Prostate gland (tissue), 2 donors: ENCODE measurements at regions not wholly inside any gene's neighbourhood (a gene's known extent, or its start where the extent isn't known, plus 50 kb on each side); places are given as distances from the start of the nearest gene placed in this dataset.

ENCODE experiments used
- DNase-seq: peaks from one replicate; pipeline ENCODE4 v3.0.0-alpha.2; 2019; ENCODE audit warnings: low spot score
- H3K27ac ChIP-seq, 2 donors: fragments of 200-600 bp; sonication (generic); 2 replicates each; pipeline ENCODE4 v1.5.1; 2017 to 2019
- H3K27me3 ChIP-seq: fragments of 200-600 bp; sonication (generic); replicated peaks from 2 replicates; pipeline ENCODE4 v1.5.1; 2019; ENCODE audit not compliant: insufficient read depth
- H3K36me3 ChIP-seq, 2 donors: fragments of 200-600 bp; sonication (generic); 1 replicate in 1 of 2; 2 replicates in 1 of 2; pipeline versions ENCODE4 v1.5.1 to v1.8.1; 2017 to 2019
- H3K4me1 ChIP-seq: fragments of 200-600 bp; sonication (generic); replicated peaks from 2 replicates; pipeline ENCODE4 v1.5.1; 2019
- H3K4me3 ChIP-seq, 2 donors: fragments of 200-600 bp; sonication (generic); 2 replicates each; pipeline ENCODE4 v1.5.1; 2017 to 2019
- H3K9me3 ChIP-seq: fragments of 200-600 bp; sonication (generic); 2 replicates; pipeline ENCODE4 v1.5.1; 2017
- CTCF ChIP-seq, 4 experiments: fragments of 200-600 bp in 2 of 4; fragments of 450-650 bp in 2 of 4; sonication (generic) in 2 of 4; IDR thresholded peaks; 1 replicate in 3 of 4; 2 replicates in 1 of 4; pipeline ENCODE4 v1.5.1; 2016 to 2019; ENCODE audit warnings: antibody characterized with exemption in 4 of 4, mild to moderate bottlenecking in 2 of 4, moderate library complexity in 2 of 4
- POLR2A ChIP-seq: fragments of 450-650 bp; IDR thresholded peaks from one replicate; pipeline ENCODE4 v1.6.1; 2016; ENCODE audit warnings: antibody characterized with exemption, mild to moderate bottlenecking
- POLR2AphosphoS5 ChIP-seq: sonication (generic); formaldehyde crosslinking; IDR thresholded peaks from one replicate; pipeline ENCODE4 v1.6.1; 2017; ENCODE audit warnings: antibody characterized with exemption
- WGBS: methylation state at CpG from one replicate; pipeline ENCODE4 v1.1.5; 2018; 5-methylcytosine and 5-hydroxymethylcytosine counted together
- intact Hi-C: fragments of 100-400 bp; cut with DNase I; formaldehyde crosslinking; loops from one replicate; pipeline ENCODE4 v1.14.2; 2022

- intact Hi-C loops: no loop called here
- no peak overlapping the region for H3K27ac ChIP-seq
- H3K36me3 ChIP-seq: no peaks in the 10 kb centered on the region
- H3K27me3 ChIP-seq: no peaks in the 10 kb centered on the region
- no peak for DNase-seq
- TF ChIP-seq POLR2AphosphoS5 (no peak), CTCF (IDR thresholded peaks at IDR 0.05) (no peak)
- no peaks in the 10 kb centered on the region for H3K4me1 ChIP-seq
- H3K9me3 ChIP-seq: no peaks in the 10 kb centered on the region
- H3K4me3 ChIP-seq: no peak overlapping the region
- 81% methylated on average over 4 of the region's 4 CpGs for WGBS
Measured at GRCh38 chr1:187045371-187045770, 216.6 kb downstream of the PLA2G4A start.

- no peaks in the 10 kb centered on the region for H3K36me3 ChIP-seq
- no peak for TF ChIP-seq POLR2AphosphoS5
- no peak for TF ChIP-seq CTCF (IDR thresholded peaks at IDR 0.05)
- no peak for TF ChIP-seq POLR2A
- H3K27ac ChIP-seq: no peak overlapping the region
- no peaks in the 10 kb centered on the region for H3K9me3 ChIP-seq
- DNase-seq: no peak
- H3K4me1 ChIP-seq: no peaks in the 10 kb centered on the region
- H3K4me3 ChIP-seq: no peak overlapping the region
- WGBS: 90% methylated on average over 5 of the region's 5 CpGs
- H3K27me3 ChIP-seq: no peaks in the 10 kb centered on the region
- intact Hi-C loops: no loop called here
Measured at GRCh38 chr1:187046293-187046692, 217.5 kb downstream of the PLA2G4A start.

- H3K36me3 ChIP-seq: no peaks in the 10 kb centered on the region
- no peak overlapping the region for H3K4me3 ChIP-seq
- 82% methylated on average over 5 of the region's 5 CpGs for WGBS
- no peaks in the 10 kb centered on the region for H3K27me3 ChIP-seq
- H3K9me3 ChIP-seq: no peaks in the 10 kb centered on the region
- no peak for DNase-seq
- TF ChIP-seq POLR2A (no peak), POLR2AphosphoS5 (no peak)
- H3K4me1 ChIP-seq: no peaks in the 10 kb centered on the region
- H3K27ac ChIP-seq: no peak overlapping the region
- intact Hi-C loops: no loop called here
Measured at GRCh38 chr1:187047298-187047697, 218.5 kb downstream of the PLA2G4A start.

- Histone ChIP-seq H3K36me3 (no peaks in the 10 kb centered on the region), H3K9me3 (no peaks in the 10 kb centered on the region), H3K4me3 (no peak overlapping the region), H3K4me1 (peaks cover 4% of the 10 kb centered on the region), H3K27me3 (no peaks in the 10 kb centered on the region), H3K27ac (no peak overlapping the region)
- no peak for DNase-seq
- intact Hi-C loops: no loop called here
- WGBS: 6% methylated on average over 4 of the region's 4 CpGs
- TF ChIP-seq POLR2AphosphoS5 (no peak), CTCF (IDR thresholded peaks at IDR 0.05) (peak in 3 of 4 experiments; percentile 28 to 52 (median 48))
Measured at GRCh38 chr1:187051618-187052232, 223.0 kb downstream of the PLA2G4A start.

- H3K4me3 ChIP-seq: no peak overlapping the region
- no peak for TF ChIP-seq CTCF (IDR thresholded peaks at IDR 0.05)
- TF ChIP-seq POLR2A: no peak
- TF ChIP-seq POLR2AphosphoS5: no peak
- no peak overlapping the region for H3K27ac ChIP-seq
- no peaks in the 10 kb centered on the region for H3K27me3 ChIP-seq
- H3K4me1 ChIP-seq: peaks cover 4% of the 10 kb centered on the region
- intact Hi-C loops: no loop called here
- no peak for DNase-seq
- no peaks in the 10 kb centered on the region for H3K36me3 ChIP-seq
- 33% methylated on average over 4 of the region's 4 CpGs for WGBS
- no peaks in the 10 kb centered on the region for H3K9me3 ChIP-seq
Measured at GRCh38 chr1:187053876-187054275, 225.1 kb downstream of the PLA2G4A start.
